Type B pancreatic cell (in vitro differentiated cells): ENCODE measurements at regions not wholly inside any gene's neighbourhood (a gene's known extent, or its start where the extent isn't known, plus 50 kb on each side); places are given as distances from the start of the nearest gene placed in this dataset.
A peak's percentile ranks its signal among the peaks of the same experiment; 100 is the strongest.
"Not testable (repeated sequence)": the region's sequence is repeated elsewhere in the genome, so short reads cannot be mapped to it uniquely, and the experiment has no call there.

Experiments used
- DNase-seq: peaks from one replicate; pipeline ENCODE4 v3.0.0; 2021; ENCODE audit warnings: mixed read lengths; ENCODE audit not compliant: unreplicated experiment; ENCODE audit errors: extremely low spot score
- H3K27ac Mint-ChIP-seq: 2 replicates; pipeline ENCODE4 v1.8.0; 2021; ENCODE audit warnings: mild to moderate bottlenecking, mixed read lengths
- H3K27me3 Mint-ChIP-seq: 2 replicates; pipeline ENCODE4 v1.8.0; 2021; ENCODE audit warnings: mixed read lengths
- H3K36me3 Mint-ChIP-seq: 2 replicates; pipeline ENCODE4 v1.8.0; 2021; ENCODE audit warnings: mixed read lengths
- H3K4me1 Mint-ChIP-seq: one replicate; pipeline ENCODE4 v1.8.0; 2021; ENCODE audit warnings: mixed read lengths; ENCODE audit not compliant: unreplicated experiment
- H3K4me3 Mint-ChIP-seq: 2 replicates; pipeline ENCODE4 v1.8.0; 2021; ENCODE audit warnings: mild to moderate bottlenecking, mixed read lengths
- H3K9me3 Mint-ChIP-seq: 2 replicates; pipeline ENCODE4 v1.8.0; 2021; ENCODE audit warnings: mixed read lengths
- CTCF ChIP-seq: fragments of 200-600 bp; sonication (generic); conservative IDR thresholded peaks from 2 replicates; pipeline ENCODE4 v1.5.0; 2021; ENCODE audit warnings: antibody characterized with exemption, mild to moderate bottlenecking

GRCh38 chr14:35212471-35213142 lies 79.6 kb upstream of the PSMA6 start:
- no peak for DNase-seq
- Mint-ChIP-seq H3K4me3 (no peak overlapping the region), H3K4me1 (peaks cover 5% of the 10 kb centered on the region), H3K9me3 (no peaks in the 10 kb centered on the region), H3K36me3 (peaks cover 3% of the 10 kb centered on the region), H3K27ac (no peak overlapping the region), H3K27me3 (no peaks in the 10 kb centered on the region)
- TF ChIP-seq CTCF: no peak

GRCh38 chr14:35213143-35213788 lies 78.9 kb upstream of the PSMA6 start:
- Mint-ChIP-seq H3K4me3 (no peak overlapping the region), H3K27me3 (no peaks in the 10 kb centered on the region), H3K27ac (no peak overlapping the region), H3K36me3 (peaks cover 3% of the 10 kb centered on the region), H3K4me1 (peaks cover 5% of the 10 kb centered on the region), H3K9me3 (no peaks in the 10 kb centered on the region)
- no peak for DNase-seq
- TF ChIP-seq CTCF: no peak

- Mint-ChIP-seq H3K36me3 (peaks cover 3% of the 10 kb centered on the region), H3K27me3 (no peaks in the 10 kb centered on the region), H3K9me3 (no peaks in the 10 kb centered on the region), H3K4me1 (peaks cover 5% of the 10 kb centered on the region), H3K4me3 (no peak overlapping the region), H3K27ac (peak overlapping the region; percentile 22)
- TF ChIP-seq CTCF: no peak
- no peak for DNase-seq
Observed at GRCh38 chr14:35213869-35214387, 78.3 kb upstream of the PSMA6 start.

- not testable (repeated sequence) for H3K4me1 Mint-ChIP-seq, H3K27me3 Mint-ChIP-seq, H3K36me3 Mint-ChIP-seq, H3K9me3 Mint-ChIP-seq, H3K4me3 Mint-ChIP-seq, DNase-seq
- H3K27ac Mint-ChIP-seq: peak overlapping the region; percentile 22
Observed at GRCh38 chr14:35214402-35214801, 77.8 kb upstream of the PSMA6 start.

GRCh38 chr14:35215110-35215813 lies 76.9 kb upstream of the PSMA6 start:
- DNase-seq: no peak
- peak; percentile 55 for TF ChIP-seq CTCF
- peaks cover 5% of the 10 kb centered on the region for H3K4me1 Mint-ChIP-seq
- H3K9me3 Mint-ChIP-seq: no peaks in the 10 kb centered on the region
- H3K27ac Mint-ChIP-seq: peak overlapping the region; percentile 84
- peaks cover 1% of the 10 kb centered on the region for H3K36me3 Mint-ChIP-seq
- H3K4me3 Mint-ChIP-seq: no peak overlapping the region
- H3K27me3 Mint-ChIP-seq: no peaks in the 10 kb centered on the region

- not testable (repeated sequence) for H3K4me3 Mint-ChIP-seq
Observed at GRCh38 chr14:35218176-35218575, 74.0 kb upstream of the PSMA6 start.

More at GRCh38 chr14:35218176-35218575, 74.0 kb upstream of the PSMA6 start:
- H3K4me1 Mint-ChIP-seq, DNase-seq, H3K27ac Mint-ChIP-seq, H3K27me3 Mint-ChIP-seq, H3K9me3 Mint-ChIP-seq, H3K36me3 Mint-ChIP-seq: not testable (repeated sequence)
